GM12864 (cell line): ENCODE measurements at regions not wholly inside any gene's neighbourhood (a gene's known extent, or its start where the extent isn't known, plus 50 kb on each side); places are given as distances from the start of the nearest gene placed in this dataset.

Experiments used
- DNase-seq: peaks from one replicate; pipeline ENCODE4 v3.0.0-alpha.2; 2011; ENCODE audit warnings: low read depth
- H3K4me3 ChIP-seq: 2 replicates; pipeline ENCODE4 v1.5.1; 2011; ENCODE audit warnings: mild to moderate bottlenecking, low read depth, low read length, control low read depth
- TF ChIP-seq, protein P1 (sequence below): IDR thresholded peaks from 2 replicates; pipeline ENCODE4 v1.5.1; 2011; ENCODE audit warnings: low read depth, mild to moderate bottlenecking, moderate library complexity, low read length, control low read depth, inconsistent platforms; ENCODE audit errors: missing control alignments

DNA sequence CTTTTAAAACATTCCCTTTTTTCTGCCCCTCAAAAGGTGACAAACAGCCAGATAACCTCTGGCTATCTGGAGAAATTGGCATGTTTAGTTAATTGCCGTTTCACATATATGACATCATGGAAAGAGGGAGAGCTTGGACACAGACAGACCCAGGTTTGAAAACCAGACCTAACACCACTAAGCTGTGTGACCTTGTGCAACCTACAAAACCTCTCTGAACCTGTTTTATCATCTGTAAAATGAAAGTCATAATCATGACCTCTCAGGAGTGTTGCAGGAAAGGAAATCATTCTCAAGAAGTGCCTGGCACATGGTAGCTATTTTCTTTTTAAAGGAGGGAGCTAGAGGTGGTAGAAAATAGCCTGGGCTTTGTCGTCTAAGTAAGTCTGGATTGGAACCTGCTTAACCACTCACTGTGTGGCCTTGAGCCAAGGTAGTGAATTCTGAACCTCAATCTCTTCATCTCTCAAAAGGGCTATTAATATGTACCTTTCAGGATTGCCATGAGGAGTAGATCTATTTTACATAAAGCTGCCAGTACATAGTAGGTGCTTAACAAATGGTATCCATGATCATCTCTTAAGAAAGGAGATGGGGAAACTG is 363.5 kb downstream of the BCOR start:
- no peak overlapping the region for H3K4me3 ChIP-seq
- TF ChIP-seq, protein P1, sequence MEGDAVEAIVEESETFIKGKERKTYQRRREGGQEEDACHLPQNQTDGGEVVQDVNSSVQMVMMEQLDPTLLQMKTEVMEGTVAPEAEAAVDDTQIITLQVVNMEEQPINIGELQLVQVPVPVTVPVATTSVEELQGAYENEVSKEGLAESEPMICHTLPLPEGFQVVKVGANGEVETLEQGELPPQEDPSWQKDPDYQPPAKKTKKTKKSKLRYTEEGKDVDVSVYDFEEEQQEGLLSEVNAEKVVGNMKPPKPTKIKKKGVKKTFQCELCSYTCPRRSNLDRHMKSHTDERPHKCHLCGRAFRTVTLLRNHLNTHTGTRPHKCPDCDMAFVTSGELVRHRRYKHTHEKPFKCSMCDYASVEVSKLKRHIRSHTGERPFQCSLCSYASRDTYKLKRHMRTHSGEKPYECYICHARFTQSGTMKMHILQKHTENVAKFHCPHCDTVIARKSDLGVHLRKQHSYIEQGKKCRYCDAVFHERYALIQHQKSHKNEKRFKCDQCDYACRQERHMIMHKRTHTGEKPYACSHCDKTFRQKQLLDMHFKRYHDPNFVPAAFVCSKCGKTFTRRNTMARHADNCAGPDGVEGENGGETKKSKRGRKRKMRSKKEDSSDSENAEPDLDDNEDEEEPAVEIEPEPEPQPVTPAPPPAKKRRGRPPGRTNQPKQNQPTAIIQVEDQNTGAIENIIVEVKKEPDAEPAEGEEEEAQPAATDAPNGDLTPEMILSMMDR = no peak
- no peak for DNase-seq

DNA sequence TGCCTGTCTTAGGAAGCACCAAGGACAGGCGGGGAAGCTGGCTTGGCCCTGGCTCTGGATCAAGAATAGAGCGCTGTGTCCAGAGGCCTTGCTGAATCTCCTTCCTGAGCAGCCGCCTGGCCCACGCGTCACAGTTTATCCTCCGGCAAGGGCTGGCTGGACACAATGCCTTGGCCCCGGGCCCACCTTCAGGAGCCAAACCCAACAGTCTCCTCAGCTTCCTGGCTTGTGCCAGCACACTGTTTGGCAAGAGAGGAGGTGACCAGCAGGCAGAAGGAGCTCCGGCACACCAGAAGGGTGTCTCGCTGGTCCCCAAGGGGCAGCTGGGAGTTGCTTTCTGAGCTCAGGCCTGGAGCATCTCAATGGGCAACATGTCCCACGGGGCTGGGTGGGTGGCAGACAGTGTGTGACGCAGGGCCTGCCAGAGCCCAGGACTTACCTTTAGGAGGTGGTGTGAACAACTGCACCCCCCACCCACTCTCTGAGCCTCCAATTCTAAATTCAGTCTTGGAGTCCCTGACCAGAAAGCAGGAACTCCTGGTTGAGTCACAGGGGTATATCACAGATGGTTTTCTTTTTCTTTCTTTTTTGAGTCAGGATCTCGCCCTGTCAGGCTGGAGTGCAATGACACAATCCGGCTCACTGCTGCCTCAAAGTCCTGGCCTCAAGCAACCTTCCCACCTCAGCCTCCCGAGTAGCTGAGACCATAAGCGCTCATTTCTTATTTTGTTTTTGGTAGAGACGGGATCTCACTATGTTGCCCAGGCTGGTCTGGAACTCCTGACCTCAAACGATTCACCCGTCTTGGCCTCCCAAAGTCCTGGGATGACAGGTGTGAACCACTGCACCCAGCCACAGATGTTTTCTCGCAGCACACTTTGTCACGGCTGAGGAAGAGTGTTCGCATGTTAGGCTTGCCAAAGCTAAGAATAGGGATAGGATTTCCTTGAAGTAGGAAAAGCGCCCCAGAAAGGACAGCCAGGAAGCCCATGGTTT is 361.2 kb downstream of the BCOR start:
- TF ChIP-seq, protein P1 = no peak
- no peak for DNase-seq
- H3K4me3 ChIP-seq = no peak overlapping the region

DNA sequence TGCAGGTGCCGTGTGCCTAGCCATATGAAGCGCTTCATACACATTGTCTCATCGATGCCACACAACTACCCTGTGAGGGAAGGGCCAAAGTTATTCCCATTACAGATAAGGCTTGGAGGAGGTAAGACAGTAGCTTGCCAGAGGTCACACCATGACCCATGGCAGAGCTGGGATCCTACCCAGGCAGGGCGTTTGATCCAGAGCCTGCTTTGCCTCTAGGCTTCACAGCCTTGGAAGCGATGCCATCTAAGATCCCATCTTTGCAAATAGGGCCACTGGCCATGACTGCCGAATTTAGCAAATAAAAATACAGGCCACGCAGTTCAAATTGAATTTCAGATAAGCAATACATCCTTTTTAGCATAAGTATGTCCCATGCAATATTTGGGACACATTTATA is 358.2 kb downstream of the BCOR start:
- no peak for DNase-seq
- TF ChIP-seq, protein P1 = no peak
- no peak overlapping the region for H3K4me3 ChIP-seq

DNA sequence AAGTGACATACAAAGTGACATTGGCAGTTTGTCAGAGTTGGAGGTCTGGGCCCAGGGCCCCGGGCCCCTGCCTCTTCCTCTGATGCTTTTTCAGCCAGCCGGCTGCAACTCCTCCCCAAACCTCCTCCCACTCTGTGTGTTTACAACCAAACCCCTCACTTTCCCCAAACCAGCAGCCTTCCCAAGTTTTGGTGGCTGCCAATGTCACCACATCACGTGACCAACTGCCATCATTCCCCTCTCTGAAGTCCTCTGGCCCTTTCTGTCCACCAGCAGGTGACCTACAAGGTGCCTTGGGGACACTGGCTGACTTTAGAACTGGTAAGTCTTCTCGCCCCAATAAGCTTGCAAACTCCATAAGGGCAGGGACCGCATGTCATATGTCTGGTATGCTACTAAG is 357.7 kb downstream of the BCOR start:
- H3K4me3 ChIP-seq = no peak overlapping the region
- DNase-seq = no peak
- TF ChIP-seq, protein P1 = no peak

DNA sequence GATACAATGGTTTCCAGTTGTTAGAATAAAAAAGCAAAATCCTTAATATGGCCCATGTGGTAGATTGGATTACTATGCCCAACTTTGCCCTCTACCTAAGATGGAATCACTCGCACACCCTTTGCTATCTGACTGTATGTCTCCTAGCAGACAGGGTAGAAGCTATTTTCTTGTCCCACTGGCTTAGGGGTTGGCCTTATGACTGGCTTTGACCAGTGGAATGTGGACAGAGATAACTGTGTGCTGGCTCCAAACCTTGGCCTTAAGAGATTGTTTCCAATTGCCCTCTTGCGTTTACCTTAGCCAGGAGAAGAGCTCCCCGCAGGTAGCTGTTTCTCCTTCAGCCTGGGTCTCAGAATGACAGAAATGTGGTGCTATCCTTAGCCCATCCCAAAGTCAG is 355.9 kb downstream of the BCOR start:
- TF ChIP-seq, protein P1 = no peak
- H3K4me3 ChIP-seq = no peak overlapping the region
- no peak for DNase-seq

DNA sequence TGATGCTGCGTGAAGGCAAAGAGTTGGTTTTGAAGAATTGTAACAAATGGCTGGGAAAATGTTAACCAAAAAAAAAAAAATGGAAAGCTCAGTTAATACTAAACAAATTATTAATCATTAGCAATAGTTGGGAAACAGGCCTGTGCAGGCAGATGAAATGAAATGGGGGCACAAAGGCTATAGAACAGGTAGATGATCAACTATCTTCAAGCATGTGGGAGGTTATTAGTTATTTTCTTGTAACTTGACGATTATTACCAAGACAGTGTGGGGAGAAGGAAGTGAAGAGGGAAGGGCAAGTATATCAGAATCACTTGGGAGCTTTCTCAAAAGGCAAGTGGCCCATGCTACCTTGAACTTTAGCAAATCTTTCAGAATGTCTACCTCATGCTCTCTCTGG is 351.9 kb downstream of the BCOR start:
- TF ChIP-seq, protein P1 = no peak
- H3K4me3 ChIP-seq = no peak overlapping the region
- DNase-seq = no peak
